Mesothelial cell of epicardium (in vitro differentiated cells): ENCODE measurements at regions not wholly inside any gene's neighbourhood (a gene's known extent, or its start where the extent isn't known, plus 50 kb on each side); places are given as distances from the start of the nearest gene placed in this dataset.

Experiments
- DNase-seq, 2 experiments: peaks; one replicate each; pipeline ENCODE4 v3.0.0; 2021; ENCODE audit warnings: low spot score in 2 of 2; ENCODE audit not compliant: unreplicated experiment in 2 of 2
- H3K27ac Mint-ChIP-seq: 2 replicates; pipeline ENCODE4 v1.8.0; 2021; ENCODE audit warnings: mixed read lengths
- H3K27me3 Mint-ChIP-seq: 2 replicates; pipeline ENCODE4 v1.8.0; 2021; ENCODE audit warnings: low read depth, mixed read lengths
- H3K36me3 Mint-ChIP-seq: 2 replicates; pipeline ENCODE4 v1.8.0; 2021; ENCODE audit warnings: mixed read lengths
- H3K4me1 Mint-ChIP-seq: 2 replicates; pipeline ENCODE4 v1.8.0; 2021; ENCODE audit warnings: mixed read lengths
- H3K4me3 Mint-ChIP-seq: 2 replicates; pipeline ENCODE4 v1.8.0; 2021; ENCODE audit warnings: mild to moderate bottlenecking, moderate library complexity, mixed read lengths
- H3K9me3 Mint-ChIP-seq: 2 replicates; pipeline ENCODE4 v1.8.0; 2021; ENCODE audit warnings: mixed read lengths
- CTCF ChIP-seq: fragments of 200-600 bp; sonication (generic); IDR thresholded peaks from one replicate; pipeline ENCODE4 v1.5.0; 2021; ENCODE audit warnings: antibody characterized with exemption; ENCODE audit not compliant: unreplicated experiment

- no peak overlapping the region for H3K4me3 Mint-ChIP-seq
- no peak for TF ChIP-seq CTCF
- peaks cover 8% of the 10 kb centered on the region for H3K9me3 Mint-ChIP-seq
- H3K27me3 Mint-ChIP-seq: peaks cover 5% of the 10 kb centered on the region
- no peak overlapping the region for H3K27ac Mint-ChIP-seq
- peaks cover 2% of the 10 kb centered on the region for H3K4me1 Mint-ChIP-seq
- no peaks in the 10 kb centered on the region for H3K36me3 Mint-ChIP-seq
- no peak for DNase-seq
Observed at GRCh38 chr18:43825768-43826167, 548.5 kb upstream of the SYT4 start.

- no peak for TF ChIP-seq CTCF
- Mint-ChIP-seq H3K4me3 (no peak overlapping the region), H3K4me1 (peaks cover 2% of the 10 kb centered on the region), H3K27me3 (peaks cover 5% of the 10 kb centered on the region), H3K9me3 (peaks cover 5% of the 10 kb centered on the region), H3K36me3 (no peaks in the 10 kb centered on the region), H3K27ac (no peak overlapping the region)
- DNase-seq: no peak
Observed at GRCh38 chr18:43826215-43826614, 548.9 kb upstream of the SYT4 start.

GRCh38 chr18:43827311-43827710 lies 550.0 kb upstream of the SYT4 start:
- no peaks in the 10 kb centered on the region for H3K36me3 Mint-ChIP-seq

GRCh38 chr18:43830303-43830702 lies 553.0 kb upstream of the SYT4 start:
- Mint-ChIP-seq H3K9me3 (peaks cover 3% of the 10 kb centered on the region), H3K27me3 (no peaks in the 10 kb centered on the region), H3K27ac (no peak overlapping the region), H3K4me3 (no peak overlapping the region), H3K36me3 (no peaks in the 10 kb centered on the region), H3K4me1 (peaks cover 6% of the 10 kb centered on the region)
- no peak for DNase-seq
- TF ChIP-seq CTCF: no peak

More at GRCh38 chr18:43827311-43827710, 550.0 kb upstream of the SYT4 start:
- no peak overlapping the region for H3K4me3 Mint-ChIP-seq
- H3K27ac Mint-ChIP-seq: no peak overlapping the region
- no peak for TF ChIP-seq CTCF
- peaks cover 2% of the 10 kb centered on the region for H3K4me1 Mint-ChIP-seq
- no peak for DNase-seq
- peaks cover 5% of the 10 kb centered on the region for H3K27me3 Mint-ChIP-seq
- peaks cover under 1% of the 10 kb centered on the region for H3K9me3 Mint-ChIP-seq

GRCh38 chr18:43830947-43831346 lies 553.7 kb upstream of the SYT4 start:
- no peaks in the 10 kb centered on the region for H3K36me3 Mint-ChIP-seq
- TF ChIP-seq CTCF: no peak
- peaks cover 3% of the 10 kb centered on the region for H3K9me3 Mint-ChIP-seq
- no peak overlapping the region for H3K27ac Mint-ChIP-seq
- no peaks in the 10 kb centered on the region for H3K27me3 Mint-ChIP-seq
- no peak overlapping the region for H3K4me3 Mint-ChIP-seq
- peaks cover 6% of the 10 kb centered on the region for H3K4me1 Mint-ChIP-seq
- no peak for DNase-seq

- peaks cover 22% of the 10 kb centered on the region for H3K4me1 Mint-ChIP-seq
- H3K9me3 Mint-ChIP-seq: no peaks in the 10 kb centered on the region
- H3K36me3 Mint-ChIP-seq: no peaks in the 10 kb centered on the region
- H3K27ac Mint-ChIP-seq: peak overlapping the region; percentile 68
- H3K27me3 Mint-ChIP-seq: no peaks in the 10 kb centered on the region
- DNase-seq: no peak
- no peak for TF ChIP-seq CTCF
- no peak overlapping the region for H3K4me3 Mint-ChIP-seq
Observed at GRCh38 chr18:43846299-43846698, 569.0 kb upstream of the SYT4 start.
